Mucosa of rectum (tissue), 2 donors: ENCODE measurements at regions not wholly inside any gene's neighbourhood (a gene's known extent, or its start where the extent isn't known, plus 50 kb on each side); places are given as distances from the start of the nearest gene placed in this dataset.

Source experiments
- H3K27ac ChIP-seq, 2 donors: one replicate each; pipeline ENCODE4 v1.7.0; 2013; ENCODE audit warnings: inconsistent platforms in 2 of 2, low read depth in 2 of 2, low read length in 2 of 2
- H3K27me3 ChIP-seq, 2 donors: one replicate each; pipeline ENCODE4 v1.7.0; 2013; ENCODE audit warnings: low read length in 2 of 2; ENCODE audit not compliant: control insufficient read depth in 2 of 2, insufficient read depth in 2 of 2
- H3K36me3 ChIP-seq, 2 donors: one replicate each; pipeline ENCODE4 v1.7.0; 2013; ENCODE audit warnings: low read length in 2 of 2; ENCODE audit not compliant: control insufficient read depth in 2 of 2, insufficient read depth in 2 of 2
- H3K4me1 ChIP-seq, 2 donors: one replicate each; pipeline ENCODE4 v1.7.0; 2013; ENCODE audit warnings: low read length in 2 of 2, mild to moderate bottlenecking in 1 of 2; ENCODE audit not compliant: control insufficient read depth in 2 of 2, insufficient read depth in 2 of 2
- H3K4me3 ChIP-seq, 2 donors: one replicate each; pipeline ENCODE4 v1.7.0; 2013; ENCODE audit warnings: low read length in 2 of 2
- H3K9ac ChIP-seq, 2 donors: one replicate each; pipeline ENCODE4 v1.7.0; 2013; ENCODE audit warnings: low read length in 2 of 2, low read depth in 1 of 2, mild to moderate bottlenecking in 1 of 2
- H3K9me3 ChIP-seq, 2 donors: one replicate each; pipeline ENCODE4 v1.7.0; 2013; ENCODE audit warnings: low read length in 2 of 2; ENCODE audit not compliant: control insufficient read depth in 2 of 2
- donor health status: healthy.
- donor health status: Normal muscosa, but diverticular disease.

- H3K27me3 ChIP-seq = peaks cover 21 to 31% of the 10 kb centered on the region in 2 donors
- no peak overlapping the region for H3K27ac ChIP-seq
- no peak overlapping the region for H3K9ac ChIP-seq
- H3K4me3 ChIP-seq = no peak overlapping the region
- no peaks in the 10 kb centered on the region for H3K9me3 ChIP-seq
- H3K4me1 ChIP-seq = no peaks in the 10 kb centered on the region
- no peaks in the 10 kb centered on the region for H3K36me3 ChIP-seq
Measured at GRCh38 chr1:38133304-38133703, 86.7 kb upstream of the POU3F1 start.

GRCh38 chr1:38132681-38133080, 86.1 kb upstream of the POU3F1 start:
- Histone ChIP-seq H3K27me3 (peaks cover 21 to 31% of the 10 kb centered on the region in 2 donors), H3K36me3 (no peaks in the 10 kb centered on the region), H3K9ac (no peak overlapping the region), H3K4me1 (no peaks in the 10 kb centered on the region), H3K27ac (no peak overlapping the region), H3K4me3 (no peak overlapping the region), H3K9me3 (no peaks in the 10 kb centered on the region)

GRCh38 chr1:38131024-38131585, 84.5 kb upstream of the POU3F1 start:
- Histone ChIP-seq H3K4me1 (no peaks in the 10 kb centered on the region), H3K4me3 (no peak overlapping the region), H3K27ac (no peak overlapping the region), H3K9ac (no peak overlapping the region), H3K27me3 (peaks cover 16 to 21% of the 10 kb centered on the region in 2 donors), H3K9me3 (no peaks in the 10 kb centered on the region), H3K36me3 (no peaks in the 10 kb centered on the region)

- H3K4me3 ChIP-seq = no peak overlapping the region
- H3K9me3 ChIP-seq = no peaks in the 10 kb centered on the region
- H3K9ac ChIP-seq = no peak overlapping the region
- no peak overlapping the region for H3K27ac ChIP-seq
- peaks cover 13 to 17% of the 10 kb centered on the region in 2 donors for H3K27me3 ChIP-seq
- H3K4me1 ChIP-seq = no peaks in the 10 kb centered on the region
- H3K36me3 ChIP-seq = no peaks in the 10 kb centered on the region
Measured at GRCh38 chr1:38129971-38130370, 83.4 kb upstream of the POU3F1 start.

- Histone ChIP-seq H3K27me3 (peaks cover 10 to 12% of the 10 kb centered on the region in 2 donors), H3K36me3 (no peaks in the 10 kb centered on the region)
Measured at GRCh38 chr1:38129473-38129872, 82.9 kb upstream of the POU3F1 start.

GRCh38 chr1:38128926-38129453, 82.4 kb upstream of the POU3F1 start:
- Histone ChIP-seq H3K4me3 (no peak overlapping the region), H3K27ac (no peak overlapping the region), H3K4me1 (no peaks in the 10 kb centered on the region), H3K36me3 (no peaks in the 10 kb centered on the region), H3K9ac (no peak overlapping the region), H3K9me3 (no peaks in the 10 kb centered on the region), H3K27me3 (peaks cover 8 to 10% of the 10 kb centered on the region in 2 donors)

More at GRCh38 chr1:38129473-38129872, 82.9 kb upstream of the POU3F1 start:
- Histone ChIP-seq H3K27ac (no peak overlapping the region), H3K9ac (no peak overlapping the region), H3K9me3 (no peaks in the 10 kb centered on the region), H3K4me1 (no peaks in the 10 kb centered on the region), H3K4me3 (no peak overlapping the region)

- Histone ChIP-seq H3K4me3 (no peak overlapping the region), H3K36me3 (no peaks in the 10 kb centered on the region), H3K9me3 (no peaks in the 10 kb centered on the region), H3K27me3 (peaks cover 8% of the 10 kb centered on the region in 2 donors), H3K27ac (no peak overlapping the region), H3K4me1 (no peaks in the 10 kb centered on the region), H3K9ac (no peak overlapping the region)
Measured at GRCh38 chr1:38128511-38128910, 81.9 kb upstream of the POU3F1 start.

GRCh38 chr1:38127428-38127827, 80.8 kb upstream of the POU3F1 start:
- Histone ChIP-seq H3K4me1 (no peaks in the 10 kb centered on the region), H3K27ac (no peak overlapping the region), H3K36me3 (no peaks in the 10 kb centered on the region), H3K9me3 (no peaks in the 10 kb centered on the region), H3K4me3 (no peak overlapping the region), H3K9ac (no peak overlapping the region), H3K27me3 (peaks cover 5% of the 10 kb centered on the region in 2 donors)

GRCh38 chr1:38126970-38127369, 80.4 kb upstream of the POU3F1 start:
- Histone ChIP-seq H3K27ac (no peak overlapping the region), H3K27me3 (peaks cover 3 to 5% of the 10 kb centered on the region in 2 donors), H3K36me3 (no peaks in the 10 kb centered on the region), H3K4me1 (no peaks in the 10 kb centered on the region), H3K9ac (no peak overlapping the region), H3K9me3 (no peaks in the 10 kb centered on the region), H3K4me3 (no peak overlapping the region)

- Histone ChIP-seq H3K27me3 (peaks cover 0 to 5% of the 10 kb centered on the region in 2 donors), H3K27ac (no peak overlapping the region), H3K4me3 (no peak overlapping the region), H3K36me3 (no peaks in the 10 kb centered on the region), H3K9ac (no peak overlapping the region), H3K4me1 (no peaks in the 10 kb centered on the region), H3K9me3 (no peaks in the 10 kb centered on the region)
Measured at GRCh38 chr1:38125837-38126520, 79.4 kb upstream of the POU3F1 start.
